ENCODE measurements at regions not wholly inside any gene's neighbourhood (a gene's known extent, or its start where the extent isn't known, plus 50 kb on each side); places are given as distances from the start of the nearest gene placed in this dataset.

GRCh38 chr9:68648971-68649370 is 56.1 kb upstream of the PIP5K1B start:
- DNase-seq, result no peak

- peak; percentile 58 for DNase-seq
Observed at GRCh38 chr9:68651280-68651893, 53.7 kb upstream of the PIP5K1B start.

GRCh38 chr9:68653141-68653595 is 51.9 kb upstream of the PIP5K1B start:
- DNase-seq, result no peak

DNA sequence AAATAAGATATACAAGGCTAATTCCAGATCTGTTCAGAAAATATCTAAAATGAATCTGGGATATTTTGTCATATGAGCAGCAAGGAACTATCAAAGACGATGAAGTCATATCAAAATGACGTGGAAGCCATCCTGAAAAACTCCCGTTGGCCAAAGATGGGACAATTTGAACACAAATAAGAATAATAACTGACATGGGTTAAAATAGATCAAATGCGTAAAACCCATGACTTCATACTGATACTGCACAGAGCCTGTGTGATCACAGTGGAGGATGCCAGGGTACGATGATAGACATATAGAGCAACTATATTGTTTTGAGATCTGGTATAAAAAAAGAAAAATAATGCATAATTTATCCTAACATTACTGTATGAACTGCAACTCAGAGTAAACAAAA is 51.0 kb upstream of the PIP5K1B start:
- no peak for DNase-seq

All from MV-4-11 (cell line).